ENCODE measurements at regions not wholly inside any gene's neighbourhood (a gene's known extent, or its start where the extent isn't known, plus 50 kb on each side); places are given as distances from the start of the nearest gene placed in this dataset.

- TF ChIP-seq ZNF8 (CRISPR knock-in tag; IDR thresholded peaks at IDR 0.05) (no peak), RARB (CRISPR knock-in tag; IDR thresholded peaks at IDR 0.05) (no peak)
Measured at GRCh38 chr2:10508038-10508437, 59.9 kb upstream of the ODC1 start.
